Uterus (tissue), 2 donors: ENCODE measurements at regions not wholly inside any gene's neighbourhood (a gene's known extent, or its start where the extent isn't known, plus 50 kb on each side); places are given as distances from the start of the nearest gene placed in this dataset.

Experiments
- CTCF ChIP-seq, 4 experiments: fragments of 200-600 bp in 2 of 4; fragments of 450-650 bp in 2 of 4; sonication (generic) in 2 of 4; IDR thresholded peaks; one replicate each; pipeline ENCODE4 v1.5.1; 2016 to 2019; ENCODE audit warnings: antibody characterized with exemption in 4 of 4, mild to moderate bottlenecking in 2 of 4, moderate library complexity in 1 of 4
- POLR2A ChIP-seq, 2 donors: fragments of 450-650 bp; IDR thresholded peaks; one replicate each; pipeline ENCODE4 v1.6.1; 2016; ENCODE audit warnings: antibody characterized with exemption in 2 of 2, mild to moderate bottlenecking in 1 of 2, moderate library complexity in 1 of 2

GRCh38 chr13:90455067-90455466, 892.4 kb upstream of the MIR17HG start:
- TF ChIP-seq POLR2A (IDR thresholded peaks at IDR 0.05) (no peak), CTCF (IDR thresholded peaks at IDR 0.05) (no peak)
